ENCODE measurements at regions not wholly inside any gene's neighbourhood (a gene's known extent, or its start where the extent isn't known, plus 50 kb on each side); places are given as distances from the start of the nearest gene placed in this dataset.

GRCh38 chr15:57792724-57793449 is 86.4 kb downstream of the POLR2M start:
- DNase-seq, result no peak
- no peak for ATAC-seq
- no peak overlapping the region for H3K4me3 ChIP-seq
- peaks cover 0 to 36% (median 21%) of the 10 kb centered on the region in 12 donors for H3K4me1 ChIP-seq
- H3K27me3 ChIP-seq, result no peaks in the 10 kb centered on the region
- intact Hi-C loops (cut with DNase I), result no loop called here
- no peaks in the 10 kb centered on the region for H3K9me3 ChIP-seq
- H3K36me3 ChIP-seq, result no peaks in the 10 kb centered on the region
- 84 to 87% (median 86%) methylated on average over 8 to 9 of the region's 9 CpGs for WGBS, 4 donors
- TF ChIP-seq CTCF (IDR thresholded peaks at IDR 0.05) (no peak), POLR2A (IDR thresholded peaks at IDR 0.05) (no peak)
- no peak overlapping the region for H3K27ac ChIP-seq

- no peak overlapping the region for H3K4me3 ChIP-seq
- no peaks in the 10 kb centered on the region for H3K36me3 ChIP-seq
- H3K9me3 ChIP-seq, result no peaks in the 10 kb centered on the region
- WGBS, 4 donors, result 76 to 90% (median 88%) methylated on average over 6 of the region's 6 CpGs
- H3K27me3 ChIP-seq, result no peaks in the 10 kb centered on the region
- ATAC-seq (no peak), DNase-seq (no peak)
- no peak overlapping the region for H3K27ac ChIP-seq
- intact Hi-C loops (cut with DNase I), result no loop called here
- TF ChIP-seq POLR2A (IDR thresholded peaks at IDR 0.05) (no peak), CTCF (IDR thresholded peaks at IDR 0.05) (no peak)
- H3K4me1 ChIP-seq, result peaks cover 0 to 24% (median 13%) of the 10 kb centered on the region in 12 donors
These were observed 88.7 kb downstream of the POLR2M start for GRCh38 chr15:57795261-57795660.

- no peak for TF ChIP-seq CTCF (IDR thresholded peaks at IDR 0.05)
- TF ChIP-seq POLR2A (IDR thresholded peaks at IDR 0.05), result no peak
- DNase-seq, result no peak
- intact Hi-C loops (cut with DNase I), result no loop called here
- ATAC-seq, result no peak
- H3K36me3 ChIP-seq, result no peaks in the 10 kb centered on the region
- H3K27ac ChIP-seq, result peak overlapping the region in 1 of 12 donors; percentile 51
- no peak overlapping the region for H3K4me3 ChIP-seq
- H3K9me3 ChIP-seq, result no peaks in the 10 kb centered on the region
- H3K4me1 ChIP-seq, result peaks cover 0 to 24% (median 13%) of the 10 kb centered on the region in 12 donors
- 87 to 95% (median 89%) methylated on average over 1 of the region's 1 CpG for WGBS, 4 donors
- no peaks in the 10 kb centered on the region for H3K27me3 ChIP-seq
These were observed 89.6 kb downstream of the POLR2M start for GRCh38 chr15:57796146-57796545.

GRCh38 chr15:57797110-57797509 is 90.6 kb downstream of the POLR2M start:
- intact Hi-C loops (cut with DNase I), result no loop called here
- Histone ChIP-seq H3K36me3 (no peaks in the 10 kb centered on the region), H3K4me1 (peaks cover 0 to 24% (median 13%) of the 10 kb centered on the region in 12 donors), H3K27ac (peak overlapping the region in 9 of 12 donors; percentile 0 to 55 (median 34)), H3K4me3 (no peak overlapping the region), H3K27me3 (no peaks in the 10 kb centered on the region), H3K9me3 (no peaks in the 10 kb centered on the region)
- TF ChIP-seq POLR2A (IDR thresholded peaks at IDR 0.05), result no peak
- no peak for TF ChIP-seq CTCF (IDR thresholded peaks at IDR 0.05)
- ATAC-seq (peak in 3 of 4 donors; percentile 59 to 77 (median 65)), DNase-seq (peak in 1 of 5 donors; percentile 42)
- 50 to 78% (median 70%) methylated on average over 3 of the region's 3 CpGs for WGBS, 4 donors

Data from heart left ventricle (tissue), 16 donors.